ENCODE measurements at regions not wholly inside any gene's neighbourhood (a gene's known extent, or its start where the extent isn't known, plus 50 kb on each side); places are given as distances from the start of the nearest gene placed in this dataset.

DNA sequence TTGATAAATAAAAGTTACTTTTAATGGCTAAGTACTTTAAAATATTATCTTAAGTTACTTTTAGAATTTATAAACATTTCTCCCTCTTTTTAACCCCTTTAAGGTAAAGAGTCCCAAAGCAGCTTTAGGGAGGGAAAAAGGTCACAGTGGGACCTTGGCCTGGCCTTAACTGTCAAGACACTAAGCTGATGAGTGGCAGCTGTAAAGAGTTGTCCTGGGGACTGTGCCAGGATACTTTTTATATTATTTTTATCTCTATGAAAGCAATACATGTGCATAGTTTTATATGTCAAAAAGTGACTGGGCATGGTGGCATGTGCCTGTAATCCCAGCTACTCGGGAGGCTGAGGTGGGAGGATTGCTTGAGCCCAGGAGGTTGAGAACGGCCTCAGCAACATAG, 94.2 kb upstream of the RESF1 start:
- no peaks in the 10 kb centered on the region for H3K27me3 ChIP-seq
- no peaks in the 10 kb centered on the region for H3K4me1 ChIP-seq
- no peaks in the 10 kb centered on the region for H3K9me3 ChIP-seq
- no peak overlapping the region for H3K4me3 ChIP-seq
- H3K36me3 ChIP-seq, result no peaks in the 10 kb centered on the region
- DNase-seq, result no peak
- intact Hi-C loops (cut with DNase I; ENCODE audit: low total_unique reads), result no loop called here
- TF ChIP-seq, protein P1, sequence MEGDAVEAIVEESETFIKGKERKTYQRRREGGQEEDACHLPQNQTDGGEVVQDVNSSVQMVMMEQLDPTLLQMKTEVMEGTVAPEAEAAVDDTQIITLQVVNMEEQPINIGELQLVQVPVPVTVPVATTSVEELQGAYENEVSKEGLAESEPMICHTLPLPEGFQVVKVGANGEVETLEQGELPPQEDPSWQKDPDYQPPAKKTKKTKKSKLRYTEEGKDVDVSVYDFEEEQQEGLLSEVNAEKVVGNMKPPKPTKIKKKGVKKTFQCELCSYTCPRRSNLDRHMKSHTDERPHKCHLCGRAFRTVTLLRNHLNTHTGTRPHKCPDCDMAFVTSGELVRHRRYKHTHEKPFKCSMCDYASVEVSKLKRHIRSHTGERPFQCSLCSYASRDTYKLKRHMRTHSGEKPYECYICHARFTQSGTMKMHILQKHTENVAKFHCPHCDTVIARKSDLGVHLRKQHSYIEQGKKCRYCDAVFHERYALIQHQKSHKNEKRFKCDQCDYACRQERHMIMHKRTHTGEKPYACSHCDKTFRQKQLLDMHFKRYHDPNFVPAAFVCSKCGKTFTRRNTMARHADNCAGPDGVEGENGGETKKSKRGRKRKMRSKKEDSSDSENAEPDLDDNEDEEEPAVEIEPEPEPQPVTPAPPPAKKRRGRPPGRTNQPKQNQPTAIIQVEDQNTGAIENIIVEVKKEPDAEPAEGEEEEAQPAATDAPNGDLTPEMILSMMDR (IDR thresholded peaks at IDR 0.05), result no peak
- H3K27ac ChIP-seq, result no peak overlapping the region

DNA sequence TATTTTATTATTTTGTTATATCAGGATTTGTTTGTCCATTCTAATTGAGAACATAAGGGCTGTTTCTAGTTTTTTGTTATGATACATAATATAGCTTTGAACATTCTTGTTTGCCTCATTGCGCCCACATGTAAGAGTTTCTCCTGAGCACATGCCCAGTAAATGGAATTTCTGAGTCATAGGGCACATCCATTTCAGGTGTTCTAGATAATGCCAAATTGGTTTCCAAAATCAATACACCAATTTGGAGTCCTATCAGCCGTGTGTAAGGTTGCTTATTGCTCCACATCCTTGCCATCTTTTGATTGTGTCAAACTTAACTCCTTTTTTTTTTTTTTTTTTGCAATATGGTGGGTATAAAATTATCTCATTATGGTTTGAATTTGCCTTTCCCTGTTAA, 97.9 kb upstream of the RESF1 start:
- no peak overlapping the region for H3K27ac ChIP-seq

DNA sequence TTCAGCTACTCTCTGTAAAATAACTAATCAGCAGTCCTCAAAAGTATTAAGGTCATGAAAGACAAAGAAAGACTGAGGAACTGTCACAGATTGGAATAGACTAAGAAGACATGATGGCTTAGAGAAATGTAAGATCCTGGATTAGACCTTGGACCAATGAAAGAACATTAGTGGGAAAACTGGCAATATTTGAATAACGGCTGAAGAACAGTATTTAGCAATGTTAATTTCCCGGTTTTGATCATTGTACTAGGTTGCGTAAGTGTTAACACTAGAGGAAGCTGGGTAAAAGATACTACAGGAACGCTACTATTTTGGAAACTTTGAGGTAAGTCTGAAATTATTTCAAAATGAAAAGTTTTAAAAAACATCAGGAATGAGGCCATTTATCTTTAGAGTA, 98.8 kb upstream of the RESF1 start:
- TF ChIP-seq, protein P1 (IDR thresholded peaks at IDR 0.05), result no peak
- H3K4me3 ChIP-seq, result no peak overlapping the region
- H3K4me1 ChIP-seq, result no peaks in the 10 kb centered on the region
- no peak overlapping the region for H3K27ac ChIP-seq
- H3K9me3 ChIP-seq, result no peaks in the 10 kb centered on the region
- DNase-seq, result no peak
- no peaks in the 10 kb centered on the region for H3K36me3 ChIP-seq
- intact Hi-C loops (cut with DNase I; ENCODE audit: low total_unique reads), result no loop called here
- H3K27me3 ChIP-seq, result no peaks in the 10 kb centered on the region

More for the DNA sequence above, 97.9 kb upstream of the RESF1 start:
- Histone ChIP-seq H3K4me1 (no peaks in the 10 kb centered on the region), H3K36me3 (no peaks in the 10 kb centered on the region), H3K4me3 (no peak overlapping the region), H3K27me3 (no peaks in the 10 kb centered on the region), H3K9me3 (no peaks in the 10 kb centered on the region)
- no peak for DNase-seq
- intact Hi-C loops (cut with DNase I; ENCODE audit: low total_unique reads), result no loop called here
- TF ChIP-seq, protein P1 (IDR thresholded peaks at IDR 0.05), result no peak

DNA sequence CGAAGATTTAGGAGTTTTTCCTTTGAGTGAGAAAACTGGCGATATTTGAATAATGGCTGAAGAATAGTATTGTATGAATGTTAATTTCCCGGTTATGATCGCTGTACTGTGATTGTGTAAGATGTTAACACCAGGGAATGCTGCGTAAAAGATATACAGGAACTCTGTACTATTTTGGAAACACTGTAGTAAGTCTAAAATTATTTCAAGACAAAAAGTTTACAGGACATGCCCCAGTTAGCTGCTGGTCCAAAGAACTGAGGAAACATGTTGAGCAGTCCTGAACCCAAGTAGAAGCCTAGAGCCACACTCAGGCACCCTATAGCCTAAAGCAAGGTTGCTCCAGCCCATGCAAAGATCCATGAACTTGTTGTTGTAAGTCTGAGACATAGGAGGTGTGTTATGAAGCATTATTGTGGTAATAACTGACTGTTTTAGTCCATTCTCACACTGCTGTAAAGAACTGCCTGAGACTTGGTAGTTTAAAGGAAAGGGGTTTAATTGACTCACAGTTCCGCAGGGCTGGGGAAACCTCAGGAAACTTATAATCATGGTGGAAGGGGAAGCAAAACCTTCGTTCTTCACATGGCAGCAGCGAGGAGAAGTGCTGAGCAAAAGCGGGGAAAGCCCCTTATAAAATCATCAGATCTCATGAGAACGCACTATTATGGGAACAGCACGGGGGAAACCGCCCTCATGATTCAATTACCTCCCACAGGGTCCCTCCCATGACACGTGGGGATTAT, 99.8 kb upstream of the RESF1 start:
- intact Hi-C loops (cut with DNase I; ENCODE audit: low total_unique reads), result no loop called here
- TF ChIP-seq, protein P1 (IDR thresholded peaks at IDR 0.05), result no peak
- Histone ChIP-seq H3K27me3 (no peaks in the 10 kb centered on the region), H3K36me3 (no peaks in the 10 kb centered on the region), H3K9me3 (no peaks in the 10 kb centered on the region), H3K4me1 (no peaks in the 10 kb centered on the region), H3K4me3 (no peak overlapping the region), H3K27ac (no peak overlapping the region)
- no peak for DNase-seq

DNA sequence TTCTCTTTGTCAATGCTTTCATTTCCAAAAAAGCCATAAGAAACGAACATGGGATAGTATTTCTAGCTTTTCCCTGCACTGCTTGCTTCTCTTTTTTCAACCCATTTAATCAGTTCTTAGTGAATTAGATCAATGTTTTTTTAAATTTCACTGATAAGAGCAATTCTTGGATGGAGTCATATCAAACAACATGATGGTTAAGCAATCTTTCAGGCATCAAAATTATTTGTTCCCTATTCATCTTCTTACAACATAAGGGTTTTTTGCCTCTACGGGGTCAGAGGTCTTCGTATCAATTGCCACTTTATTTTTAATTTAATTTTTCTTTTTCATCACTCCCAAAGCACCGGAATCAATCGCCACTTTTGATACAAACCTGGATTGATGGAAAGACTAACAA, 103.8 kb upstream of the RESF1 start:
- intact Hi-C loops (cut with DNase I; ENCODE audit: low total_unique reads), result no loop called here
- TF ChIP-seq, protein P1 (IDR thresholded peaks at IDR 0.05), result no peak
- Histone ChIP-seq H3K9me3 (peaks cover 0 to 7% (median 0%) of the 10 kb centered on the region in 3 donors), H3K4me3 (no peak overlapping the region), H3K27ac (no peak overlapping the region), H3K4me1 (peaks cover 0 to 4% (median 2%) of the 10 kb centered on the region in 4 donors), H3K36me3 (no peaks in the 10 kb centered on the region), H3K27me3 (no peaks in the 10 kb centered on the region)
- no peak for DNase-seq
